HG02610 (cell line): ENCODE measurements at regions not wholly inside any gene's neighbourhood (a gene's known extent, or its start where the extent isn't known, plus 50 kb on each side); places are given as distances from the start of the nearest gene placed in this dataset.

Experiments
- ATAC-seq: cut with Tn5 transposase; IDR thresholded peaks from one replicate; pipeline ENCODE4 v1.9.1; 2021; ENCODE audit warnings: mild to moderate bottlenecking, moderate library complexity; ENCODE audit not compliant: unreplicated experiment

GRCh38 chr7:120201290-120201689 lies 71.7 kb upstream of the KCND2 start:
- ATAC-seq: no peak

GRCh38 chr7:120205101-120205500 lies 67.9 kb upstream of the KCND2 start:
- ATAC-seq: no peak

GRCh38 chr7:120207037-120207436 lies 65.9 kb upstream of the KCND2 start:
- no peak for ATAC-seq

GRCh38 chr7:120215654-120216053 lies 57.3 kb upstream of the KCND2 start:
- ATAC-seq: no peak

GRCh38 chr7:120216947-120217346 lies 56.0 kb upstream of the KCND2 start:
- no peak for ATAC-seq

GRCh38 chr7:120218712-120219111 lies 54.3 kb upstream of the KCND2 start:
- ATAC-seq: no peak

- ATAC-seq: no peak
Measured at GRCh38 chr7:120221666-120222065, 51.3 kb upstream of the KCND2 start.
